ENCODE measurements at regions not wholly inside any gene's neighbourhood (a gene's known extent, or its start where the extent isn't known, plus 50 kb on each side); places are given as distances from the start of the nearest gene placed in this dataset.

GRCh38 chr2:160752475-160753330 lies 259.1 kb upstream of the RBMS1 start:
- no peak for TF ChIP-seq CTCF (IDR thresholded peaks at IDR 0.05)
- TF ChIP-seq POLR2AphosphoS5 (IDR thresholded peaks at IDR 0.05), result no peak
- no peak for TF ChIP-seq POLR2A (IDR thresholded peaks at IDR 0.05)

All from breast epithelium (tissue), 3 donors.